GM18502 (cell line): ENCODE measurements at regions not wholly inside any gene's neighbourhood (a gene's known extent, or its start where the extent isn't known, plus 50 kb on each side); places are given as distances from the start of the nearest gene placed in this dataset.

Experiments
- ATAC-seq: cut with Tn5 transposase; IDR thresholded peaks from one replicate; pipeline ENCODE4 v1.9.1; 2021; ENCODE audit warnings: mild to moderate bottlenecking; ENCODE audit not compliant: unreplicated experiment, poor library complexity

DNA sequence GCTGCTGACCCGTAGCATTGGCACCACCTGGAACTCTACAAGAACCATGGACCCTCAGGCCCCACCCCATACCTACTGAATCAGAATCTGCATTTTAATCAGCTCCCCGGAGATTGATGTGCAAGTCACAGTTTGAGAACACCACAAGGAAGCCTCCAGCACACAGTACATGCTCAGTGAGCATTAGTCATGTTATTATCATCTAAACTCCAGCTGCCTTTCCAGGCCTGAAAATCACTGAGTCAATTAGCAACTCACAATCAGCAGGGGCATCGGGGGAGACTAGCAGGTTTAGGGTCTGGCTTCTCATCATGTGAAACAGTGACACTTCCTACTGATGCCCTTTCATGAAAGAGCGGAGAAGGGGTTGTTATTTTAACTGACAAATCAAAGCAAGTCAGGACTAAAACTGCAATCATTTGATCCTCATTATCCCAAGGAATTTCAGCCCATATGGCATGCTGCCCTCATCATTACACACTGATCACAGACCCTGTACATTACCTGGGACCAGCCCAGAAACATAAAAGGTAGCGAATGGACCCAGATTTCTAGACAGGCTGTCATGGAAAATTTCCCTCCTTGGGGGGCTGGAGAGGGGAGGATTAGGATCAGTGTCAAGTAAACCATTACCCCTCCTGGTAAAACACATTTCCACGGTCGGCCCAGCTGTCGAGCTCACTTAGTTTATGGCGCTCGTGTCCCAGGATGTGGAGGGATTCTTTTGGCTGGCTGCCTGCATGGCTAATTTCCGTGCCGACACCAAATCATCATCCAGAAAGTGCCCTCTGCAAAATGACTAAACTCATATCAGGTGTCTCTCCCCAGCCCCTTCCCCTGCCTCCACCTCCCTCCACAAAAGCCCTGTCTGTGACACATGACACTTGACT, 122.8 kb downstream of the PRLHR start:
- no peak for ATAC-seq

DNA sequence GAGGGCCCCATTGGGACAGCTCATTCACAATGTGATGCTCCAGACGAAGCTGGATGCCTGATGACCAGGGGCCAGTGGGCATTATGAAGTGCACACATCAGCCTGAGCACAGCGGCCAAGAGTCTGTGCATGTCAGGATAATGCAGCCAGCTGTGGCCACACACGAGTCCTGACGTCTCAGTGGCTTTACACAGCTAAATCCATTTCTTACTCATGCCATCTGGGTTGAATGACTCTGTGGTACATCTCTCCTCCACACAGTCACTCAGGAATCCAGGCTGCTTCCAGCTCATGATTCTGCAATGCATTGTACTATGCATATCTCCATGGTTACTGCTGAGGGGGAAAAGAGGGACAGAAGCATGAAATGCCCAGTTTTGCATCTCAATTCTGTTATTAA, 123.6 kb downstream of the PRLHR start:
- no peak for ATAC-seq

DNA sequence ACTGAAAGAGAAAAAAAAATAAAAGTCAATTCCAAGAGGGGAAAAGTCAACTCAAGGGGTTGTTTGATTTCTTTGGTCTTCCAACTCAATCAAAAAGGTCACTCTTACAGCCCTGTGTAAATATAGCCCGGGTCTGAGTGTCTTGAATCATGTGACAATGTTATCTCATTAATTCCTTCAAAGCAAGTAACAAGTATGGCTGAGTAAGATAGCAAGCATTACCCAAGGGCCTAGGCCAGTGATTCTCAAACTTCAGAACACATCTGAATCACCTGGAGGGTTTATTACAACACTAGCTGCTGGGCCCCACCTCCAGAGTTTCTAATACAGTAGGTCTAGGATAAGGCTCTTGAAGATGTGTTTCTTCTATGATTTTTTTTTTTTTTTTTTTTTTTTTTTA, 125.0 kb downstream of the PRLHR start:
- no peak for ATAC-seq

DNA sequence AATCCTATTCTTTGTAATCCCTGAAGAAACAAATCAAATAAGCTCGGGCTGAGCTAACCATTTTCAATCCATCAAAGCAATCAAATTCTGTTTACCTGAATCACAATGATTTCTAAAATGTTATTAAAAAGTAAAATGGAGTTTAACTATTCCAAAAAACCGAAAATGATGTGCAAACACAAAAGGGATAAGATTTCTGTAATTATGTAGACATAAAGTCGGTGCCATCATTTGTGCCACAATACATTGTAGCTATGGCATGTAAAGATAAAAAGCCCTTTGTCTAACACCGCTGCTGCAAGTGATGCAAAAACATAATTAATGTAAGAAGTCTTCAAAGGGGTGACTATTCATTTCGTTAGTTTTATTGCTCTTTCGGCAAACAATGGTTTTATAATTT, 125.1 kb upstream of the FAM204A start:
- no peak for ATAC-seq

DNA sequence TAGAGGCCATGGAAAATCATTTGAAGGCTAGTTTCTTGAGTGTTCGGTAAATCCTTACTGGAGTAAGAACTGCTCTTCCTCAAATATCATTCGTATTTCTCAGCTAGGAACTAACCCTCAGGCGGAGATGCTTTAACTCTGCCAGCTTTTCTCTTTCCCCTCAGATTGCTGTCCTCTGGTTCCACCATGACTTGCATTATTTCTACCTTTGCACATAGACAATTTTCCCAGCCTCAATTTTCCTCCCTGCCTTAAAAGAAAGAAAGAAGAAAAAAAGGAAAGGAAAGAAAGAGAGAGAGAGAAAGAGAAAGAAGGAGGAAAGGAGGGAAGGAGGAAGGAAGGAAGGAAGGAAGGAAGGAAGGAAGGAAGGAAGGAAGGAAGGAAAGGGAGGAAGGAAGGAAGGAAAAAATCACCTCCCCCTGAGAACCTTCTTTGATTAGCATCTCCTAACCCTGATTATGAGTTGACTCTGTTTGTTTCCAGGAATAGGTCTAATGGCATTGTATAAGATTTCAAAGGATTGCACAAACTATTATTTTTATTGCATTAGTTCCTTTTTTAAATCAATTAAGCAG, 123.3 kb upstream of the FAM204A start:
- no peak for ATAC-seq

DNA sequence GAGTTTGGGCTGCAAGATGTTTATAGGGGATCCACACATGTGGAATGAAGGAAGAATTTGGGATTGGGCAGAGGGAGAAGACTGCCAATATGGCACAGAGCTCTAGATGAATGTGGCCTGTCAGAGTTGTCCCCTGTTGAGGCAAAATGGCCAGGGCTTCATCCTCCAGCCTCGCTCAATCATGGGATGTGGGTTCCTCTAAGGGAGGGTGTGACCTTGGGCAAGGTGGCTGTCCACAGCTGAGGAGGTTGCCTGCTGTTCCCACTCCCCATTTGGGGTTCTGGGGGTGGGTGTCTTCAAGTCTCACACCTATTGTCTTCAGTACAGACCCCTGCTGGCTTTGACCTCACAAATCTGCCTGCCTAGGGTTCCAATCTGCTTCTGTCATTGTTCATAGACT, 121.6 kb upstream of the FAM204A start:
- ATAC-seq, result no peak

DNA sequence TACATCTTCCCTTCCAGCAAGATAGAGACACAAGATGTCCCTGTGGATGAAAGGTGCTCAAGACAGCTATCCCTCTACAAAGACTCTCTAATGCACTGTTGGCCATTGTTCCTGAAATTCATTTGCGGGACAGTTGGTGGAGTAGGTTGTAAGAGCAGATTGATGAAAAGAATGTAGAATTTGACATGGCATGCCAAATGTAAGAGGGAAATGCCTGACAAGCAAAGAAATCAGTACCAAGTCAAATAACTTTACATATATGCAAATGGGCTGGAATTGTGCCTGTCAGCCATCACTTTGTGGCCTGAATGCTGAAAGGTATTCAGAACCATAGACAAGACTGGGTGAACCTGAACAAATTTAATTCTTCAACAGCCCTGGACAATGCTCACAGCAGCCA, 120.3 kb upstream of the FAM204A start:
- no peak for ATAC-seq

DNA sequence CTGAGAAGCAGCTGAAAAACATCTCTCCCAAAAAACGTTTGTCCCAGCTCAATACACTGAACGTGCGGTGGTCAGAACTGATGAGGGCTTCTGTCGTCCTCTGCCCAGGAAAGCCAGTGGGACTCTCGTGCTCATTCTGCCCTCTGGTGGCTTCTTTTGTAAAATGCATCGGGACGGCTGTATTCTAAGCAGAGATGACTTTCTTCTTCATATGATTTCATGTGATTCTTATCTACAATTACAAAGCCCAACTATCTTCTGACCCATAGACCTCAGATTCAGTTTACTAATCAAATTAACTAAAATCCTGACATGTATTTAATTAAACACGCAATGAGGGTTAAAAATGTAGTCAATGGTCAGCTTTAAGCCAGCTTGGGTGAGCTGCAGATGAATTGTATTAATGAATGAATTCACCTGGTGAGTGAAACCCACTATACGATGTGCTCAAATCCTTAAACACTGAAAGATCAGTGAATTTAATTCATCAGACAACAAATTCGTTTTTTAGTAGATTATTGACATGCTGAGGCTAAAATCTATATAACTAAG, 117.6 kb upstream of the FAM204A start:
- peak; percentile 79 for ATAC-seq

DNA sequence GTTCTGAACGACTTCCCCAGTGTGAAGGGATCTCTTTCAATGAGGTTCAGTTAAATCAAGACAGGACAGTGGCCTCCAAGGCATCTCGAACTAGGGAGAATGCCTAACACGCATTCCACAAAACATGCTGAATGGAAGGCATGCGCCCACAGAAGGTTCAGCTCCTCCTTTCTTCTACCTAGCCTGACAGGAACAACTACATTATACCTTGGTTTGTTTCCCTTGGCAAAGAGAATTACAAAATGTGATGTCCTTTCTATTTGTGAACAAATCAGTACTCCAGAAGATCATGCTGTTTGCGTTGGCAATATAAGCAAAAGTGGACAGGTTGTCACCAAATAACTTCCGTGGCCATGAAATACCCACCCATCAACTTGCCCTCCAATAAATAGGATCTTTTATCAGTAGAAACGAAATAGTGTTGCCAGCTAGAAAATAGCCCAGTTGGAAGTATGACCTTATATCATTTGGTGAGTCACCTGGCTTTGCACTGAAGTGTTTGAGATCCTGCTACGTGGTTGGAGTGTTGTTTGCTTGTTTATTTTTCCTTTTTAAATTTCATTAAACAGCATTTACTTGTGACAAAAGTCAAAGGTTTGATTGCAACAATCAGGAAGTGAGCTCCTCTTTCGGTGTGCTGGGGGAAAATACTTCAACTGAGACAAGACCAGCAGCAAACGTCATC, 117.0 kb upstream of the FAM204A start:
- no peak for ATAC-seq

DNA sequence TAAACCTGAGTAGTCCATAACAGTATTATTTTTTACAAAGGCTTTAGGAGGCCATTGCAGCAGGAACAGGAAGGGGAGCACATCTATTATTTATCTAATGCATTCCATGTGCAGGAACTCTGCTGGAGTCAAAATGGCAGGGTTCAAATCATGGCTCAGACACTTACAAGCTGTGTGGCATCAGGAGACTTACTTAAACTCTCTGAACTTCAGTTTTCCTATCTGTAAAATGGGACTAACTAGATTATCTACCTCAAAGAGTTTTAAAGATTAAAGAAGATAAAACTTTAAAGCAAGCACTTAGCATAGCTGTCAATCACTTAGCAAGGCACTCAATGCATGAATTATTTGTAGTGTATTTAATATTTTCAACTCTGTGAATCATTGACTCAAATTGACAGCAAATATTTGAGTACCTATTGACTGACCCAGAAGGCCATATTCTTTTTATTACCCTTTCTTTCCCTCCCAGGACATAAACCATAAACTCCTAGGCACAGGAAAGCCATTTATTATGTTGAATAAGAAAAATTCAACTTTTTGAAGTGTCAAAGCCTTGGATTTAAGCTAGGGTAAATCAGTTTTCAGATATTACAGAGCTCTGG, 115.8 kb upstream of the FAM204A start:
- ATAC-seq, result no peak

DNA sequence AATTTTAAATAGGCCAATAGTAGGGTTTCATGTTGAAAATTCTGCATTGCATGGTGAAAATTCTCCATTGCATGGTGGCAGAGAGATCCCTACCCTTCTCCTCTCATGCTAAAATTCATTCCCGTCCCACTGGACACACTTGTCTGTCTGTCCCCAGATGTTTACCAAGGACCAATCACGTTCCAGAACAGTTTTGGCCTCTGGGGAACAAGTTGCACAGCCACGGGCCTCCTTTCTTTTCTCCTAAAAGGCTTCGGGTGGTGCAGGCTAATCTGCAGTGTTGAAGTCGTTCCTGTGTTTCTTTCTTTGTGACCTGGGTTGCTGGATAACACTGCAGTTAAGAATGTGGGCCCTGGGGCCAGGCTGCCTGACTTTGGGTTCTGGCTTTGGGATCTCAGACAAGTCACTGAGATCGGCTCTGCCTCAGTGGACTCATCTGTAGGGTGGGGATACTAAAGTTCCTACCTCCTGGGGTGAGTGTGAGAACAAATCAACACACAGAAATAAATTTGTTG, 113.1 kb upstream of the FAM204A start:
- ATAC-seq, result no peak

DNA sequence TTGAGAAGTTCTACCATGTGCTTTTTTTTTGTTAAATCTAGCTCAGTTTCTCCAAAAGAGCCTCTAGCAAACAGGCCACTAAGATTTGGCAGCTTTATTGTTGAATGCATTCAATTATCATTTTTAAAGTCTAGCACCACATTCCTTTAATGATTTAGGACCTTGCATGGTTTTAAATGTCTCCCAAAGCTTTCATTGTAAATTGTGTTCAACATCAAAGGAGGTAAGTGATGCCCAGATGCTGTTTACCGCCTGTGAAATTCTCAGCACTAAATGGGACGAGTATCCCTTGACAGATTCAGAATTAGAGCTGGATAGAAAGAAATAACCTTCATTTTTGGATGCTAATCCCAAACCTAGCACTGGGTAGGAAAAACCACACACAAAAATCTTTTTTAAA, 112.1 kb upstream of the FAM204A start:
- ATAC-seq, result no peak

DNA sequence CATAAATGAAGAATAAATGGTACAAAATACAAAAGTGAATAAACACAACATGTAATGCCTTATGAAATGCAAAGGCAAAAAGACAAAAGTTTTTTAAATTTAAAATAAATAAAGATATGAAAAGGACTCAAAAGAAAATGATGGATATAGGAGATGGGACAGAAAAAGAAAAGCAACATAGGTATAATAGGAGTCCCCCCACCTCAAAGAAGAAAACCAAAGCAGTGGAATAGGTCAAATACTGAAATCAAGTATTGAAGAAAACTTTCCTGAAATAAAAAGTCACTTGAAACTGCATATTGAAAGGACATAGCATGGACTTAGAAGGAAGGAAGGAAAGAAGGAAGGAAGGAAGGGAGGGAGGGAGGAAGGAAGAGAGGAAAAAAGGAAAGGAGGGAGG, 110.0 kb upstream of the FAM204A start:
- no peak for ATAC-seq

DNA sequence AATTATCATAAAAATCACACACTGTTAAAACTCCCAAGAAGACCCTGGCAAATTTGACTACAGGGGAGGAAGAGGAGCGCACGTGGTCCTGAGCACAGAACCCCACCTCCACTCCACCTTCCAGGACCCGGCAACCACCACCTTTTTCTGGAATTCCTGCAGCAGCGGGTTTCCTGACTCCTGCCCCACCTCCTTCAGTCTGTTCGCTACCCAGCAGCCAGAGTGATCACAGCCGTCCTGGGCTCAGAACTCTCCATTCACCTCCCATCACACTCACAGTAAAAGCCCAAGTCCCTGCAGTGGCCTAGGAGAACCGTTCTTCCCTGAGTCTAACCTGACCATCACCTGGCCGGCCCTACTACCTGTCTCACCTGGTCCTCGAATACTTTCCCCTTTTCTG, 107.4 kb upstream of the FAM204A start:
- no peak for ATAC-seq

DNA sequence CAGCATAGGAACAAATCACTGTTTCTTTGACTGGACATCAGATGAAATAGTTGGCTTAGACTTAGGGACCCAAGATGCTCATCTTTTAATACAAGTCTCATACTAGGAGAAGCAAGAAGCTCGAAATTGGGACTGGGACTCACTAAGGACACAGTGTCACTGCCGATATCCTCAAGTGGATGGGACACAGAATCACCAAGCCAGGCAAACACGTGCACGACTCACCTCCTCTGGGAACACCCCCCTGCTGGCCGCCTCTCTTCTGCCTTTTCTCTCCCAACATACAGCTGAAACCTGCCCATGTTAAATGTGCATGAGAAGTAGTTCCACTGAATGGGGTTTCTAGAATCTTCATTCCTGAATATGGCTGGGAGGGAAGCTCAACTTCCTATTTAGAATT, 106.6 kb upstream of the FAM204A start:
- no peak for ATAC-seq

DNA sequence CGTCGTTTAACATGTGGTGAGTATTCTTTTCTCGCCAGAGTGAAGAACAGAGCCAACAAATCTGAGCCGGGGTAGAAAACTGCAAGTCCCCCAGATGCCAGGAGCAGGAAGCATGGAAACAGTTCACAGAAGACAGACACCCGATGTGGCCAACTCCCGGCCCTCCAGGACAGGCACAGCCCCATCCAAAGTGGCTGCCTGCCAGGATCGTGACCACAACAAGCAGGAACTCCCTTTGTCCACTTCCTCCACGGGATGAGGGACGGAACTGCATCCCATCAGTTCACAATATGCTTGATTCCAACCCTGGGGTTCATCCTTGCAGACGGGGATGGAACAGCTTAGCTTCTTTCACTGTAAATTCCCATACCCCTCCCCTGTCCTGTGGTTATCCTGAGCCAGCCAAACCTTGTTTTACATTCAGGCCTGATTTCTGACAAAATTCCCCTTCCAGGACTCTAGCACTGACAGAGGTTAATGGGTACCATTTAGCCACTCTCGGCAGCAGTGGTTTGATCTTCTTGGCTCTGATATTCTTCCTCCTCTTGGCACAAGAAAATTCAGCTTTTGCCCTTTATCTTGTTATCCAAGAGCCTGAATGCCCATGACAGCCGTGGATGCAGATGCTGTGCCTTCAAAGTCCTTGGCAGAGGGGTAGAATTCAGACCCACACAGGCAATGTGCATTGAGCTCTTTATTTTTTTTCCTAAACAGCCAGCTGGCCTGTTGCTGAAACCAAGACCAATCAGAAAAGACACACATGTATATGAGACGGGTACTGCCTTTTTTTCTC, 105.5 kb upstream of the FAM204A start:
- ATAC-seq, result no peak

DNA sequence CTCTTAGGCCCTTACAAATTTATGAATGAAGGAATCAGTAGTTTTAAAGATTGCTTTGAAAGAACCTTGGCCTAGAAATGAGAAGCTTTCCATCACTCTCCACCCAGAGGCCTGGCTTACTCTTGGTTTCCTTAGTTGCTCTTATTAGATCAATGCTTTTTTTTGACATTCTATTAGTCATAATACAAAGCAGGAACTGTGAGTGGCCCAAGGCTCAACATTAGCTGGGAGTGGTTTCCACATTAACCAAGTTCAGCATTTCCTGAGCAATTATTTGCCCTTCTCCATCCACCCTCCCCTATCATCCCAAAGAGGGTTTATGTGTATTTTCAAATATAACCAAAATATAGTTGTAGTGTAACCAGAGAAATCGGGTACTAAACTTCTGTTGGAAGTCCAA, 103.4 kb upstream of the FAM204A start:
- no peak for ATAC-seq

DNA sequence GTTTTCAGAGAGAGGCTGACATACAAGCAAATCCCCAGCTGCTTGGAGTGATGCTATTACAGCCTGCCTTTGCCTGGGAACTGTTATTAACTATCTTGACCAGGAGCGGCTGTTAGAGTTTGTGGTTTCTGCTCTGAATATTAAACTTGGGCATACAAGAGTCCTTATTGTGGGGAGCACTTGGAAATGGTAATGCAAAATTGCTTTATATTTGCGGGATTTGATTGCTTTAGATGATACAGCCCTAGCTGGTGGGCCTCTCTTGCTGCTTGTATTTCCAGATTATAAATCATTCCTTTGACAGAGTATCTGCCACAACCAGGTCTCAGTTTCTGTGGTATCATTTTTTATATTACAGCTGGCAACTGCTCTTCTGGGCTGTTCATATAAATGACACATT, 101.9 kb upstream of the FAM204A start:
- no peak for ATAC-seq

DNA sequence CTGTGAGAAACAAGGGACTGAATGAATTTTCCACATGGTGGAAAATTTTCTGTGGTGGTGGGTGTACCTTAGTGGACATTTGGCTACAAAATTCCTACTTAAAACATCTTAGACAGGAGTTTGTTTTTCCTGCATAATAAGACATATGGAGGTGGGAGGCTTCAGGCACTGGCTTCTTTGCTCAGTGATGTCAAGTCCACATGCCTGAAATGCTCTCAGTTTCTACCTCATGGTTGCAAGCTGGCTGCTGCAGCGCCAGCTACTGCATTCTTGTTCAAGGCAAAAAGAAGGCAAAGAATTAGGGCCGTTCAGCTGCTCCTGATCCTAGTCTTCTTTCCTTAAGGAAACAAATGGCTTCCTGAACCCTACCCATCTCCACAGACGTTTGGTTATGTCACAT, 99.9 kb upstream of the FAM204A start:
- no peak for ATAC-seq

DNA sequence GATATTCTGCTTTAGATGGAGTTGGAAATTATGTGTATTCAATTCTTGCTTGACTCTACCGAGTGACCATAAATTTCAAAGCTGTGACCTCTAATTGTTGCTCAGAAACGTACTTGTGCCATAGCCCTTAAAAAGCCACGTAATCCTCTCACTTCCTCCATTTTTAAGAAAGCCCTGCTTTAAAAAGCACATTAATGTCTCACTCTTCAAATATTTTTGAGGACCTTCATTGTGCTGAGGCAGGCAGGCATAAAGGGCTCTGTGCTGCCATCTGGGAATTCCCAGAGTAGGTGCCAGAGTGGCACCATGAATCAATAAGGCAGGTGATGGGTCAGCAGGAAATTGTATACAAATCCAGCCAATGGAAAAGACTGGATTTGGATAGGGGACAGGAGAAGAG, 97.7 kb upstream of the FAM204A start:
- no peak for ATAC-seq
